GM21529 (cell line): ENCODE measurements at regions not wholly inside any gene's neighbourhood (a gene's known extent, or its start where the extent isn't known, plus 50 kb on each side); places are given as distances from the start of the nearest gene placed in this dataset.

Experiments
- ATAC-seq: cut with Tn5 transposase; IDR thresholded peaks from one replicate; pipeline ENCODE4 v1.9.1; 2021; ENCODE audit not compliant: unreplicated experiment

DNA sequence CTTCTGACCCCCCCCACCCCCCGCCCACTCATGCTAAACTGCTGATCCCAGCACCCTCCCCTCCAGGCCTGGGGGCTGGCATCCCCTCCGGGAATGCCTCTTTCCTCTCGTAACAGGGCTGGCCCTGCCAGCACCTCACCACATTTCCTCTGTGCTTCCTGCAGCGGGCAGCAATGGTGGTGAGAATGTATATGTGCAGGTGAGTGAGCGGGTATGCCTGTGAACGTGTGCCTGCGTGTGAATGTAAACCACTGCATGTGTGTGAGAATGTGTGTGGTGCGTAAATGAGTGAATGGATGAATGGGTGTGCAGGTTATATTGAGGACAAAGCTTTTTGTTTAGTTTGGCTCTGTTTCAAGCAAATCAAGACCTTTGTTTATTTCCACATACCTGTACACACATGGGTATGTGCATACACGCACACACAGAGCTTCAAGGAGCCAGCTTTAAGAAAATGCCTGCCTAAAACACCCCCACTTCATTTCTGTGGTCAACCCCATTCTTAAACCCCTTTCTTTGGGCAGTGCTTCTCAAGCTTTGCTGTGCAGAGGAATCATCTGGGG, 95.7 kb upstream of the SHB start:
- no peak for ATAC-seq

GRCh38 chr9:38163518-38163917, 94.5 kb upstream of the SHB start:
- no peak for ATAC-seq

GRCh38 chr9:38162332-38163211, 93.5 kb upstream of the SHB start:
- ATAC-seq, result no peak

DNA sequence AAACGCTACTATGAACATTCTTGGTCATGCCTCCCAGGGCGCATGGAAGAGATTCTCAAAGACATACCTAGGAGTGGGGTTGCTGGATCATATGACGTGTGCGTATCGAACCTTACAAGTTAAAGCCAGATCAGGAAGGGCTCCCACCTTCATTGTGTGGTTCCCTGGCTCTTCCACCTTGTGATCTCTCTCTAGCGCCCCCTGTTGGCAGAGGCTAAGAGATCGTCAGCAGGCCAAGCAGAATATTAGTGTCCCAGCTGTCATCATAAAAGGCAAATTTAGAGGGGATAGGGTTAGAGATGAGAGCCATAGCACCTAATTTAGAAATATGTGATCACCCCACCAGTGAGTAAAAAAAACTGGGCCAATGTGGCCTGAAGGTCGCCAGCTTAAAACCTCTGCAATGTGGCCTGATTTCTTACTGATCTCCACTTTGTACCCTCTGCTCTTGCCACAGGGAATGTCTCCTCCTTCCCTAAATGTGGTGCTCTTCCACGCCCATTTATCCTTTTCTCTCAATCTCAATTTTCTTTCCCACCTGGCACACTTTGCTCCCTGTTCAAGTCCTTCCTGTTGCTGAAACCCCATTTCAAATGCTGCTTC, 91.7 kb upstream of the SHB start:
- ATAC-seq, result no peak

GRCh38 chr9:38159599-38159998, 90.6 kb upstream of the SHB start:
- ATAC-seq, result no peak

DNA sequence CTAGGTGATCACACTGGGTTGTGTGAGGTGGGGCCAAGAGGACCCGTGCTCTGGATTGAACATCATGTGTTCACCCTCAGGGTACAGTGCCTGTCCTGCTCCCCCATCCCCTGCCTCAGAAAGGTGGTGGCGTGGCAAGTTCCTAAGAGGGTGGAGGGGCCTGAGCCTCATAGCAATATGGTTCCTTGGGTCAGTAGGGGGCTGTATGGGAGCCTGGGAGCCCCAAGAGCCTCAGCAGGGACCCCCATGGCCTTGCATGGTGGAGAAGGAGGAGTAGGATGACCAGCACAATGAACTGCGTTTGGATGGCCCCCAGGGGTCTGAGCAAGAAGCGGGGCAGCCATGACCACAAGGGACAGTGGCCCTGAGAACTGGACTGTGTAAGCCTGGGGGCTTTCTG, 89.6 kb upstream of the SHB start:
- ATAC-seq, result no peak

- no peak for ATAC-seq
These were observed 88.7 kb upstream of the SHB start for GRCh38 chr9:38157711-38158110.

DNA sequence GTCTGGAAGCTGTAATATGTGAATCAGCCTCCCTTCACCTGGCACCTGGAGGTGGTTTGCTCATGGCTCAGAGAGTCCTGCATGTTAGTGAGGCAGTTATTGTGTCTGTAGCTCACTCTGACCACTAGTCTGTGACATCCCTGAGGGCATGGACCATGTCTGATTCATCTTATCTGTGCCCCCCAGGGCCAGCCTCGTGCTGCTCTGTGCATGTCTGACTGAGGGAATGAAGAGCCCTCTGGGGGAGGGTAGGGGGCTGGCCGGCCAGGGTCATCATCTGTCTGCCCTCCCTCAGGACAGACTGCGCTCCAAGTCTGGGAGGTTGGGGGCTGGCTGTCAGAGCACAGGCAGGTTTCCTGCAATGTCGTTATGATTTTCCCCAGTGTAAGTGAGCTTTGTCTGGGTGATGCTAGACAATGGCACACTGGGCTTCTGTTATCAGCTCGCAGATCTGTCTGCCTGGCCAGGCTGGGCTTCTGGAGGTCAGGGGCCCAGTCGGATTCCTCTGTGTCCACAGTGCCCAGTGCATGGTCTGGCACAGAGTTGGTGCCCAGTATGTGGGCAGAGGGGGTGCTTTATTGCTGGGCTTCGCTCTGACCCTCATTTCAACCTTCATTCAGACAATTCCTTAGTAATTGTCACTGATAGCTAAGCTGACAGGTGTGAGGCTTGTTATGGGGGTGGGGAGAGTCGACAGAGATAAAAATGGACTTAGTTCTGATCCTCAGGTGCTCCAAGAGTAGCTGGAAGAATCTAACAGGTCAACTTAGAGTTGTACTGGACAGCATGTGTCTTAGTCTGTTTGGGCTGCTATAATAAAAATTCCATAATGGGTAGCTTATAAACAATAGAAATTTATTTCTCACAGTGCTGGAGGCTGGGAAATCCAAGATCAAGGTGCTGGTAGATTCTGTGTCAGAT, 85.7 kb upstream of the SHB start:
- ATAC-seq, result no peak

- no peak for ATAC-seq
These were observed 84.9 kb upstream of the SHB start for GRCh38 chr9:38153910-38154291.

- ATAC-seq, result no peak
These were observed 84.3 kb upstream of the SHB start for GRCh38 chr9:38153152-38153909.

DNA sequence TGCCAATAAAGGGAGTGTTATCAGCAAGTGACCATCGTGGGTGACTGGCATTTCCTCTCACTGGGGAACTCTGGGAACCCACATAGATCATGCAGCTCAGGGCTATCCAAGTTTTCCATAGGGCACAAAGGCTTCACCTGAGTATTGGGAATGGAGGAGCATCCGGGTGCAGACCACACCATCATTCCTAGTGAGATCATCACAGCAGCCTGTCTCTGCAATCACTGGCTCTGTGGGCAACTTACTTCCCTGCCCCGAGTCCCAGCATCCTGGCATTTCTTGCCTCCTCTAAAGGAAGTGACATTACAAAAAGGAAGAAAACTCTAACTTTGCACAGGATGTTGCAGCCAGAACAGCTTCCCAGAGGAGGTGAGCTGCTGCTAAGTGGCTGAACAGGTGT, 80.6 kb upstream of the SHB start:
- no peak for ATAC-seq

- no peak for ATAC-seq
These were observed 77.8 kb upstream of the SHB start for GRCh38 chr9:38146844-38147243.

GRCh38 chr9:38145526-38146053, 76.6 kb upstream of the SHB start:
- no peak for ATAC-seq

DNA sequence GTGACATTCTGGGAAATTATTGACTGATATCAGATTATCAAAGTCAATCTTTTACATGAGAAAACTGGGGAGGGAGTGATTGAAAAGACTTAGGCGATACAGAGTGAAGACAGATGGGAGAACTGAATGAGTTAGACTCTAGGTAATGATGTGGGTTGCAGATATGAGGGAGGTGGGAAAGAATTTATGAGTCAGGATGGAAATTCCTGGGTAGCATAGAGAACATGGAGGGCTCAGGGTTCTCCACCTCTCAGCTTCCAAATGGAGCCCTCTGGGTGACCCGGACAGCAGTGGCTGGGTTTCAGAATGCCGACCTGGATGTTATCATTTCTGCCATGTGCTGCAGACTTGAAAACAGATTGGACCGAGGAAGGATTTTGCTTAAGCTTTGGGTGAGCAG, 75.4 kb upstream of the SHB start:
- ATAC-seq, result no peak

GRCh38 chr9:38141746-38142591, 72.9 kb upstream of the SHB start:
- ATAC-seq, result no peak

DNA sequence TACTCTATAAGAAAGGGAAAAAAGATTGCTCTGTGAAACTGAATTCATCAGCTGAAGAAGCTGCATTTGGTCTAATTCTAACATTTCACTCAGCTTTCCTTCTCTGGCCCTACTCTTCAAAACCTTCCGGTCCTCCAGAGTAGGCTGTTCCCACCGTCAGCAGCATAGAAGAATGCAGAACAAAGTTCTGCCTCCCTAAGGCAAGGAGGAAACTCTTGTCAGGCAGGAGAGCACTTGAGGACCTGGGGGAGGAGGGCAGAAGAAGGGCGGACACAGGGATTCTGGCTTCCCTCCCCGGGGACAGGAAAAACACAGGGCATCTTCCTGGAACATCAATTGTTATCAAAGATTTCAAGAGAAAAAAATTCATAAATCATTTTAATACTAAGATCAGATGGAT, 69.2 kb upstream of the SHB start:
- no peak for ATAC-seq

- ATAC-seq, result no peak
These were observed 68.3 kb upstream of the SHB start for GRCh38 chr9:38137342-38137741.

DNA sequence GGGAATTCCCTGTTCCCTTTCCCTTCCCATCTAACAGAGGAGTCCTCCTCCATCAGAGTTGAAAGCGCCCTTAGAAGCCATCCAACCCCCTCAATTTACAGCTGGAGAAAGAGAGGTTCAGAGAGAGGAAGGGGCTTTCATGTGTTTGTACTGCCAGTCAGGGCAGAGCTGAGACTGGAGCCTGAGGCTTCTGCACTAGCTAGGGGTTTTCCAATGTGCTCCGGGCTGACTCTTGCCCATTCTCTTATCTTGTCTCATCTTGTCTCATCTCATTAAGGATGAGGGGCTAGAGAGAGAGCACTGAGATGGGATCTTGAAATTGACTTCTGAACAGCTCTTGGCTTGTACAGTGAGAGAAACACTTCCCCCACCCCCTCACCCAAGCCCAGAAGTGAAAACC, 67.4 kb upstream of the SHB start:
- no peak for ATAC-seq

GRCh38 chr9:38134611-38135237, 65.7 kb upstream of the SHB start:
- ATAC-seq, result no peak
